OCI-LY1 (cell line): ENCODE measurements at regions not wholly inside any gene's neighbourhood (a gene's known extent, or its start where the extent isn't known, plus 50 kb on each side); places are given as distances from the start of the nearest gene placed in this dataset.

ENCODE experiments used
- EZH2 ChIP-seq: fragments of 200-600 bp; sonication (generic), shearing (Covaris generic); IDR thresholded peaks from 2 replicates; pipeline ENCODE4 v1.8.0; 2017; ENCODE audit warnings: borderline replicate concordance, mixed run types, mild to moderate bottlenecking, antibody characterized with exemption, low read length, moderate library complexity, mixed read lengths
- TF ChIP-seq, protein P1 (sequence below): fragments of 200-600 bp; sonication (generic), shearing (Covaris generic); IDR thresholded peaks from 2 replicates; pipeline ENCODE4 v1.5.1; 2017; ENCODE audit warnings: mild to moderate bottlenecking, antibody characterized with exemption, low read length, moderate library complexity, mixed read lengths

- TF ChIP-seq, protein P1, sequence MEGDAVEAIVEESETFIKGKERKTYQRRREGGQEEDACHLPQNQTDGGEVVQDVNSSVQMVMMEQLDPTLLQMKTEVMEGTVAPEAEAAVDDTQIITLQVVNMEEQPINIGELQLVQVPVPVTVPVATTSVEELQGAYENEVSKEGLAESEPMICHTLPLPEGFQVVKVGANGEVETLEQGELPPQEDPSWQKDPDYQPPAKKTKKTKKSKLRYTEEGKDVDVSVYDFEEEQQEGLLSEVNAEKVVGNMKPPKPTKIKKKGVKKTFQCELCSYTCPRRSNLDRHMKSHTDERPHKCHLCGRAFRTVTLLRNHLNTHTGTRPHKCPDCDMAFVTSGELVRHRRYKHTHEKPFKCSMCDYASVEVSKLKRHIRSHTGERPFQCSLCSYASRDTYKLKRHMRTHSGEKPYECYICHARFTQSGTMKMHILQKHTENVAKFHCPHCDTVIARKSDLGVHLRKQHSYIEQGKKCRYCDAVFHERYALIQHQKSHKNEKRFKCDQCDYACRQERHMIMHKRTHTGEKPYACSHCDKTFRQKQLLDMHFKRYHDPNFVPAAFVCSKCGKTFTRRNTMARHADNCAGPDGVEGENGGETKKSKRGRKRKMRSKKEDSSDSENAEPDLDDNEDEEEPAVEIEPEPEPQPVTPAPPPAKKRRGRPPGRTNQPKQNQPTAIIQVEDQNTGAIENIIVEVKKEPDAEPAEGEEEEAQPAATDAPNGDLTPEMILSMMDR, result no peak
- no peak for TF ChIP-seq EZH2
Measured at GRCh38 chr1:29984166-29984861, 739.1 kb downstream of the MATN1 start.
